ENCODE measurements at regions not wholly inside any gene's neighbourhood (a gene's known extent, or its start where the extent isn't known, plus 50 kb on each side); places are given as distances from the start of the nearest gene placed in this dataset.

DNA sequence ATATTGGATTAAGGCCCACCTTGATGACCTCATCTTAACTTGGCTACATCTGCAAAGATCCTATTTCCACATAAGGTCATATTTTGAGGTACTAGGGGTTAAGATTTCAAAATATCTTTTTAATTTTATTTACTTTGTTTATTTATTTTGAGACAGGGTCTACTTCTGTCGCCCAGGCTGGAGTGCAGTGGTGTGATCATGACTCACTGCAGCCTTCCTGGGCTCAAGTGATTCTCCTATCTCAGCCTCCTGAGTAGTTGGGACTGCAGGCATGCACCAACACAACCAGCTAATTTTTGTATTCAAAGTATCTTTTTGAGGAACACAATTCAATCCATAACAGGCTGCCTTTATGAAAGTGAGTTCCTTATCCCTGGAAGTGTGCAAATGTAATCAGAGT lies 212.3 kb downstream of the PALM2AKAP2 start:
- no peaks in the 10 kb centered on the region for H4K20me1 ChIP-seq (ENCODE audit: control insufficient read depth, insufficient read depth, low read length, poor library complexity, severe bottlenecking)
- Mint-ChIP-seq H3K9me3 (ENCODE audit: insufficient read depth) (peaks cover 11% of the 10 kb centered on the region), H3K4me1 (peaks cover 16% of the 10 kb centered on the region), H3K4me3 (no peak overlapping the region), H3K27me3 (no peaks in the 10 kb centered on the region), H3K27ac (no peak overlapping the region)
- TF ChIP-seq, protein P1, sequence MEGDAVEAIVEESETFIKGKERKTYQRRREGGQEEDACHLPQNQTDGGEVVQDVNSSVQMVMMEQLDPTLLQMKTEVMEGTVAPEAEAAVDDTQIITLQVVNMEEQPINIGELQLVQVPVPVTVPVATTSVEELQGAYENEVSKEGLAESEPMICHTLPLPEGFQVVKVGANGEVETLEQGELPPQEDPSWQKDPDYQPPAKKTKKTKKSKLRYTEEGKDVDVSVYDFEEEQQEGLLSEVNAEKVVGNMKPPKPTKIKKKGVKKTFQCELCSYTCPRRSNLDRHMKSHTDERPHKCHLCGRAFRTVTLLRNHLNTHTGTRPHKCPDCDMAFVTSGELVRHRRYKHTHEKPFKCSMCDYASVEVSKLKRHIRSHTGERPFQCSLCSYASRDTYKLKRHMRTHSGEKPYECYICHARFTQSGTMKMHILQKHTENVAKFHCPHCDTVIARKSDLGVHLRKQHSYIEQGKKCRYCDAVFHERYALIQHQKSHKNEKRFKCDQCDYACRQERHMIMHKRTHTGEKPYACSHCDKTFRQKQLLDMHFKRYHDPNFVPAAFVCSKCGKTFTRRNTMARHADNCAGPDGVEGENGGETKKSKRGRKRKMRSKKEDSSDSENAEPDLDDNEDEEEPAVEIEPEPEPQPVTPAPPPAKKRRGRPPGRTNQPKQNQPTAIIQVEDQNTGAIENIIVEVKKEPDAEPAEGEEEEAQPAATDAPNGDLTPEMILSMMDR (IDR thresholded peaks at IDR 0.05), result no peak
- no peak for TF ChIP-seq EZH2 (IDR thresholded peaks at IDR 0.05; ENCODE audit: borderline replicate concordance, insufficient read depth, low read depth, low read length, poor library complexity, severe bottlenecking)
- no peak overlapping the region for H3K27ac ChIP-seq (ENCODE audit: low read length in 2 of 2)
- ATAC-seq (ENCODE audit: low read depth) (no peak), DNase-seq (no peak)
- no peak overlapping the region for H3K4me3 ChIP-seq (ENCODE audit: control extremely low read depth in 1 of 5, extremely low read depth in 1 of 5, insufficient read depth in 1 of 5, low read depth in 2 of 5, low read length in 4 of 5)
- H3K36me3 ChIP-seq (replicated peaks in 1 of 2; ENCODE audit: control extremely low read depth in 1 of 2, control insufficient read depth in 1 of 2, extremely low read depth in 1 of 2, insufficient read depth in 2 of 2, low read length in 1 of 2), result no peaks in the 10 kb centered on the region
- ChIA-PET CTCF (interaction anchor here (0.6 to 1.9 kb wide), 4 partner anchors 14 to 86 kb away, joined by 3 to 5 read pairs (median 4); no protein-coding TSS in a partner anchor), POLR2A (no interaction called here)
- H3K79me2 ChIP-seq (ENCODE audit: control insufficient read depth, insufficient read depth, low read length), result no peaks in the 10 kb centered on the region
- intact Hi-C loops (cut with micrococcal nuclease), result loop anchor here (5.0 kb wide), 1 partner anchor 35 kb away; no protein-coding TSS in a partner anchor
- no peak overlapping the region for H3K9ac ChIP-seq (ENCODE audit: low read length)
- no peaks in the 10 kb centered on the region for H3K27me3 ChIP-seq (replicated peaks in 1 of 4; ENCODE audit: control extremely low read depth in 1 of 4, control insufficient read depth in 3 of 4, insufficient read depth in 4 of 4, low read length in 3 of 4)
- no peak overlapping the region for H2AFZ ChIP-seq (ENCODE audit: insufficient read depth, low read depth, low read length, poor library complexity, severe bottlenecking)
- WGBS (ENCODE audit: insufficient coverage), result no CpG with 5 or more reads among the region's 1 CpG
- H3K4me2 ChIP-seq (replicated peaks; ENCODE audit: low read depth, low read length, poor library complexity, severe bottlenecking), result no peak overlapping the region
- peaks cover 1 to 23% (median 12%) of the 10 kb centered on the region in 3 donors for H3K9me3 ChIP-seq (ENCODE audit: control extremely low read depth in 1 of 3, control insufficient read depth in 2 of 3, insufficient read depth in 1 of 3, low read length in 2 of 3)
- peaks cover 5 to 7% of the 10 kb centered on the region in 2 donors for H3K4me1 ChIP-seq (ENCODE audit: control insufficient read depth in 2 of 2, insufficient read depth in 2 of 2, low read length in 2 of 2)

- no peak for ATAC-seq (ENCODE audit: low read depth)
- no CpG with 5 or more reads among the region's 2 CpGs for WGBS (ENCODE audit: insufficient coverage)
- H3K9me3 Mint-ChIP-seq (ENCODE audit: insufficient read depth), result peaks cover 10% of the 10 kb centered on the region
- Histone ChIP-seq H3K27me3 (replicated peaks in 1 of 4; ENCODE audit: control extremely low read depth in 1 of 4, control insufficient read depth in 3 of 4, insufficient read depth in 4 of 4, low read length in 3 of 4) (no peaks in the 10 kb centered on the region), H3K4me3 (ENCODE audit: control extremely low read depth in 1 of 5, extremely low read depth in 1 of 5, insufficient read depth in 1 of 5, low read depth in 2 of 5, low read length in 4 of 5) (no peak overlapping the region), H3K79me2 (ENCODE audit: control insufficient read depth, insufficient read depth, low read length) (no peaks in the 10 kb centered on the region), H3K4me1 (ENCODE audit: control insufficient read depth in 2 of 2, insufficient read depth in 2 of 2, low read length in 2 of 2) (peaks cover 5 to 7% of the 10 kb centered on the region in 2 donors), H2AFZ (ENCODE audit: insufficient read depth, low read depth, low read length, poor library complexity, severe bottlenecking) (peak overlapping the region; percentile 50), H3K36me3 (replicated peaks in 1 of 2; ENCODE audit: control extremely low read depth in 1 of 2, control insufficient read depth in 1 of 2, extremely low read depth in 1 of 2, insufficient read depth in 2 of 2, low read length in 1 of 2) (no peaks in the 10 kb centered on the region), H4K20me1 (ENCODE audit: control insufficient read depth, insufficient read depth, low read length, poor library complexity, severe bottlenecking) (no peaks in the 10 kb centered on the region), H3K4me2 (replicated peaks; ENCODE audit: low read depth, low read length, poor library complexity, severe bottlenecking) (no peak overlapping the region), H3K9me3 (ENCODE audit: control extremely low read depth in 1 of 3, control insufficient read depth in 2 of 3, insufficient read depth in 1 of 3, low read length in 2 of 3) (peaks cover 1 to 21% (median 8%) of the 10 kb centered on the region in 3 donors), H3K27ac (ENCODE audit: low read length in 2 of 2) (no peak overlapping the region), H3K9ac (ENCODE audit: low read length) (no peak overlapping the region)
- H3K27me3 Mint-ChIP-seq, result no peaks in the 10 kb centered on the region
- peaks cover 16% of the 10 kb centered on the region for H3K4me1 Mint-ChIP-seq
- no peak for TF ChIP-seq EZH2 (IDR thresholded peaks at IDR 0.05; ENCODE audit: borderline replicate concordance, insufficient read depth, low read depth, low read length, poor library complexity, severe bottlenecking)
- TF ChIP-seq, protein P1 (IDR thresholded peaks at IDR 0.05), result peak; percentile 20
- no peak overlapping the region for H3K4me3 Mint-ChIP-seq
- no peak overlapping the region for H3K27ac Mint-ChIP-seq
- ChIA-PET CTCF (interaction anchor here (0.5 to 1.6 kb wide), 4 partner anchors 61 to 90 kb away, joined by 3 to 4 read pairs (median 4); no protein-coding TSS in a partner anchor), POLR2A (no interaction called here)
- intact Hi-C loops (cut with micrococcal nuclease), result loop anchor here (5.0 kb wide), 1 partner anchor 34 kb away; no protein-coding TSS in a partner anchor
- no peak for DNase-seq
These were observed 213.4 kb downstream of the PALM2AKAP2 start for GRCh38 chr9:109993250-109993978.

All from B cell (primary cell).